ENCODE measurements at regions not wholly inside any gene's neighbourhood (a gene's known extent, or its start where the extent isn't known, plus 50 kb on each side); places are given as distances from the start of the nearest gene placed in this dataset.

GRCh38 chr4:3853388-3854035 is 87.3 kb downstream of the ADRA2C start:
- peak; percentile 19 for DNase-seq

GRCh38 chr4:3854661-3855060 is 88.5 kb downstream of the ADRA2C start:
- DNase-seq = no peak

- no peak for DNase-seq
These were observed 89.5 kb downstream of the ADRA2C start for GRCh38 chr4:3855646-3856045.

GRCh38 chr4:3856604-3857204 is 90.5 kb downstream of the ADRA2C start:
- DNase-seq = no peak

GRCh38 chr4:3857269-3857926 is 91.2 kb downstream of the ADRA2C start:
- DNase-seq = no peak

- DNase-seq = peak; percentile 16
These were observed 92.0 kb downstream of the ADRA2C start for GRCh38 chr4:3858046-3858730.

GRCh38 chr4:3858765-3859388 is 92.7 kb downstream of the ADRA2C start:
- no peak for DNase-seq

GRCh38 chr4:3859571-3859970 is 93.4 kb downstream of the ADRA2C start:
- DNase-seq = no peak

GRCh38 chr4:3860061-3860912 is 94.1 kb downstream of the ADRA2C start:
- no peak for DNase-seq

- no peak for DNase-seq
These were observed 94.9 kb downstream of the ADRA2C start for GRCh38 chr4:3860913-3861636.

GRCh38 chr4:3861720-3862639 is 95.8 kb downstream of the ADRA2C start:
- DNase-seq = no peak

GRCh38 chr4:3862640-3863420 is 96.6 kb downstream of the ADRA2C start:
- DNase-seq = peak; percentile 54

- no peak for DNase-seq
These were observed 97.9 kb downstream of the ADRA2C start for GRCh38 chr4:3863841-3864741.

GRCh38 chr4:3864742-3865721 is 98.8 kb downstream of the ADRA2C start:
- no peak for DNase-seq

- no peak for DNase-seq
These were observed 100.0 kb downstream of the ADRA2C start for GRCh38 chr4:3865986-3866812.

GRCh38 chr4:3866813-3867129 is 100.6 kb downstream of the ADRA2C start:
- DNase-seq = no peak

Data from NCI-H345 (cell line).